Glutamatergic neuron (in vitro differentiated cells): ENCODE measurements at regions not wholly inside any gene's neighbourhood (a gene's known extent, or its start where the extent isn't known, plus 50 kb on each side); places are given as distances from the start of the nearest gene placed in this dataset.

Experiments
- DNase-seq: peaks from one replicate; pipeline ENCODE4 v3.0.0; 2022
- H3K27ac Mint-ChIP-seq: one replicate; pipeline ENCODE4 v1.8.0; 2020; ENCODE audit warnings: mild to moderate bottlenecking, mixed read lengths, inconsistent platforms; ENCODE audit not compliant: unreplicated experiment
- H3K27me3 Mint-ChIP-seq: one replicate; pipeline ENCODE4 v1.8.0; 2020; ENCODE audit warnings: mild to moderate bottlenecking, moderate library complexity, mixed read lengths, inconsistent platforms; ENCODE audit not compliant: unreplicated experiment
- H3K36me3 Mint-ChIP-seq: one replicate; pipeline ENCODE4 v1.8.0; 2020; ENCODE audit warnings: mild to moderate bottlenecking, mixed read lengths, inconsistent platforms; ENCODE audit not compliant: unreplicated experiment
- H3K4me1 Mint-ChIP-seq: one replicate; pipeline ENCODE4 v1.8.0; 2020; ENCODE audit warnings: mild to moderate bottlenecking, low read depth, mixed read lengths, inconsistent platforms; ENCODE audit not compliant: unreplicated experiment
- H3K4me3 Mint-ChIP-seq: one replicate; pipeline ENCODE4 v1.8.0; 2020; ENCODE audit warnings: mild to moderate bottlenecking, mixed read lengths, inconsistent platforms; ENCODE audit not compliant: unreplicated experiment
- H3K9me3 Mint-ChIP-seq: one replicate; pipeline ENCODE4 v1.8.0; 2020; ENCODE audit warnings: mild to moderate bottlenecking, moderate library complexity, mixed read lengths, inconsistent platforms; ENCODE audit not compliant: unreplicated experiment
- TF ChIP-seq, protein P1 (sequence below): fragments of 200-600 bp; sonication (generic); IDR thresholded peaks from one replicate; pipeline ENCODE4 v1.5.0; 2021; ENCODE audit not compliant: partially characterized antibody, unreplicated experiment

DNA sequence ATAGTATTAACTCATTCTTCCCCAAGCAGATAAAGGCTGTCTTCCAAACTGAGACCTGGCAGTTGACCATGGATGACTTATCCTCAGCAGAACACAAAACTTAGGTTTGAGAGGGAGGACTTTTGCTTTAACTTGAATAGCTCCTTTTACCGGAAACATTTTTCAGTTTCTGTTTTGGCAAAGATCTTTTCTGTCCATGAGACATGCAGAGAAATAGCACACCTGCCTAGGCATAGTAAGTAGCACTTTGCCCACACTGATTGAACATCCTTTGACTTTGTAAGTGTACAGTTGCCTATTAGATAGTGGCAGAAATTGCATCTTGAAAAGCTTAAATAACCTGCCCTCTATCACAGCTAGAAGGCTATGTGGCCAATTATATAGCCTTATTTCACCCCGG lies 1962.5 kb downstream of the MRPL39 start:
- peaks cover 7% of the 10 kb centered on the region for H3K4me1 Mint-ChIP-seq
- TF ChIP-seq, protein P1, sequence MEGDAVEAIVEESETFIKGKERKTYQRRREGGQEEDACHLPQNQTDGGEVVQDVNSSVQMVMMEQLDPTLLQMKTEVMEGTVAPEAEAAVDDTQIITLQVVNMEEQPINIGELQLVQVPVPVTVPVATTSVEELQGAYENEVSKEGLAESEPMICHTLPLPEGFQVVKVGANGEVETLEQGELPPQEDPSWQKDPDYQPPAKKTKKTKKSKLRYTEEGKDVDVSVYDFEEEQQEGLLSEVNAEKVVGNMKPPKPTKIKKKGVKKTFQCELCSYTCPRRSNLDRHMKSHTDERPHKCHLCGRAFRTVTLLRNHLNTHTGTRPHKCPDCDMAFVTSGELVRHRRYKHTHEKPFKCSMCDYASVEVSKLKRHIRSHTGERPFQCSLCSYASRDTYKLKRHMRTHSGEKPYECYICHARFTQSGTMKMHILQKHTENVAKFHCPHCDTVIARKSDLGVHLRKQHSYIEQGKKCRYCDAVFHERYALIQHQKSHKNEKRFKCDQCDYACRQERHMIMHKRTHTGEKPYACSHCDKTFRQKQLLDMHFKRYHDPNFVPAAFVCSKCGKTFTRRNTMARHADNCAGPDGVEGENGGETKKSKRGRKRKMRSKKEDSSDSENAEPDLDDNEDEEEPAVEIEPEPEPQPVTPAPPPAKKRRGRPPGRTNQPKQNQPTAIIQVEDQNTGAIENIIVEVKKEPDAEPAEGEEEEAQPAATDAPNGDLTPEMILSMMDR: no peak
- H3K4me3 Mint-ChIP-seq: no peak overlapping the region
- H3K36me3 Mint-ChIP-seq: peaks cover 4% of the 10 kb centered on the region
- no peak for DNase-seq
- H3K27me3 Mint-ChIP-seq: peaks cover 6% of the 10 kb centered on the region
- no peaks in the 10 kb centered on the region for H3K9me3 Mint-ChIP-seq
- H3K27ac Mint-ChIP-seq: no peak overlapping the region

GRCh38 chr21:23639721-23640120 lies 1967.6 kb downstream of the MRPL39 start:
- no peaks in the 10 kb centered on the region for H3K27me3 Mint-ChIP-seq
- no peaks in the 10 kb centered on the region for H3K4me1 Mint-ChIP-seq
- TF ChIP-seq, protein P1: no peak
- H3K36me3 Mint-ChIP-seq: no peaks in the 10 kb centered on the region
- H3K9me3 Mint-ChIP-seq: no peaks in the 10 kb centered on the region
- no peak overlapping the region for H3K4me3 Mint-ChIP-seq
- DNase-seq: no peak
- no peak overlapping the region for H3K27ac Mint-ChIP-seq

- Mint-ChIP-seq H3K4me3 (no peak overlapping the region), H3K27me3 (no peaks in the 10 kb centered on the region), H3K9me3 (no peaks in the 10 kb centered on the region), H3K36me3 (no peaks in the 10 kb centered on the region), H3K27ac (no peak overlapping the region), H3K4me1 (no peaks in the 10 kb centered on the region)
- TF ChIP-seq, protein P1: no peak
- DNase-seq: no peak
These were observed 1969.1 kb downstream of the MRPL39 start for GRCh38 chr21:23638131-23638695.

DNA sequence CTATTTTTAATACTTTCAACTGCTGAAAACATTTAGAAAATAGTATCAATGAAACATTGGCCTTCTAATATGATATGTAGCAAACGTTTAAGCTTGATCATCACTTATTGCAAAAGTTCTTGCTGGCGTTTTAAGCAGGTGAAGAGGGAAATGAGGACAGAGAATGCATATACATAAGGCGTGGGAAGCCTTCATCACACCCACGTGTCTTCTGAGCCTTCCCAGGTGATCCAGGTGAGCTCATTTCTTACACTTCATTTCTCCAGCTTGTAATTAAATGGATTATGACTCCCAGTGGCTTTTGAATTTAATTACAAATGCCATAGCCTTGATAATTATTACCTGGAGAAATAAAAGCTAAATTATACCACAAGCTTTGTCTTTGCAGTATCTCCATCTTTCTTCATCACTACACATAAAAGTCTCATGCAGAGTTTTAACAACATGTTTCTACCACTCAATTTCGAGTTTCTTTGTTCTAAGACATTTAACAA lies 1973.8 kb downstream of the MRPL39 start:
- no peak overlapping the region for H3K27ac Mint-ChIP-seq
- H3K9me3 Mint-ChIP-seq: no peaks in the 10 kb centered on the region
- TF ChIP-seq, protein P1: no peak
- no peaks in the 10 kb centered on the region for H3K4me1 Mint-ChIP-seq
- no peaks in the 10 kb centered on the region for H3K36me3 Mint-ChIP-seq
- no peaks in the 10 kb centered on the region for H3K27me3 Mint-ChIP-seq
- H3K4me3 Mint-ChIP-seq: no peak overlapping the region
- DNase-seq: no peak

- no peak overlapping the region for H3K4me3 Mint-ChIP-seq
- DNase-seq: no peak
- H3K27me3 Mint-ChIP-seq: no peaks in the 10 kb centered on the region
- no peak overlapping the region for H3K27ac Mint-ChIP-seq
- TF ChIP-seq, protein P1: no peak
- H3K4me1 Mint-ChIP-seq: no peaks in the 10 kb centered on the region
- no peaks in the 10 kb centered on the region for H3K36me3 Mint-ChIP-seq
- no peaks in the 10 kb centered on the region for H3K9me3 Mint-ChIP-seq
These were observed 1983.0 kb downstream of the MRPL39 start for GRCh38 chr21:23624281-23624680.
